NCI-H2081 (cell line): ENCODE measurements at regions not wholly inside any gene's neighbourhood (a gene's known extent, or its start where the extent isn't known, plus 50 kb on each side); places are given as distances from the start of the nearest gene placed in this dataset.
A peak's percentile ranks its signal among the peaks of the same experiment; 100 is the strongest.

Experiments used
- DNase-seq, 2 experiments: peaks; one replicate each; lab custom pipeline; 2025; lab: John Stamatoyannopoulos, UW

DNA sequence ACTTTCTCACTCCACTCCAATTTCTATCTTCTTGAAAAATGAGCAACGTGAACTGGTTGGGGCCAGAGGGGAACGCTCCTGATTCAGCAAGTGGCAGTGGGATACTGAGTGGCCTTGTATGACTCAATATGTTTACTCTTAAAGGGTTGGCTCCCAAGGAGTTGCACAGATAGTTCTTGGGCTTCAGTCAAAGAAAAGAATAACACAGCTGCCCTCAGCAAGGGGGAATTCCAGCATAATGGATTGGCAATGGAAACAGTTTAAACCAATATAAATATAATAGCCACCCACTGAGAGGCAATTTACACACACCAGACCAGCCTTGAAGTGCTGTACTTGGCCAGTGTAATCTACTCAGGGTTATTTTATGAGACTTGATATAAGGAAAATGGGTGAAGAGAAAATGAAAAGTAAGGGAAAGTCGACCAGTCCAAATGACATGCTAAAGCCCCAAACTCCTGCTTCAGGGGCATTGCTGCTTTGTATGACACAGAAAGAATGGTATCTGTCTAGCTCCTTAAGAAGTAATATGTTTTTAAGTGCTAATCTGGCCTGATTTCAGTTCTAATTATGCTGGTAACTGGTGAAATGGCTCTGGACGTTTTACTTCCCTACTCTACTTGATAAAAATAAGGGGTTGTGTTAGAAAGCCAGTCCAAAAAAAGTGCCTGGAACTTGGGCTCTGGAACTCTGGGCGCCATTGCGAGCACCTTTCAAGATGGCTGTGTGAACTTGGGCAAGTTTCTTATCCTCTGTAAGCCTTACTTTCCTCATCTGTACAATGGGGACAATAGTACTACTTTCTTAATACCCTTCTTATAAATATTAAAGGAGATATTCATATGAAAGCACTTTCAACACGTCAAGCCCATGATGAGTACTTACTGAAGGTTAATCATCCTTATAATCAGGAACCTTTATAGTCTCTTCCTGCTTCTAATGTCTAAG is 712.9 kb upstream of the MAP3K7 start:
- DNase-seq: peak in 1 of 2 experiments; percentile 46

DNA sequence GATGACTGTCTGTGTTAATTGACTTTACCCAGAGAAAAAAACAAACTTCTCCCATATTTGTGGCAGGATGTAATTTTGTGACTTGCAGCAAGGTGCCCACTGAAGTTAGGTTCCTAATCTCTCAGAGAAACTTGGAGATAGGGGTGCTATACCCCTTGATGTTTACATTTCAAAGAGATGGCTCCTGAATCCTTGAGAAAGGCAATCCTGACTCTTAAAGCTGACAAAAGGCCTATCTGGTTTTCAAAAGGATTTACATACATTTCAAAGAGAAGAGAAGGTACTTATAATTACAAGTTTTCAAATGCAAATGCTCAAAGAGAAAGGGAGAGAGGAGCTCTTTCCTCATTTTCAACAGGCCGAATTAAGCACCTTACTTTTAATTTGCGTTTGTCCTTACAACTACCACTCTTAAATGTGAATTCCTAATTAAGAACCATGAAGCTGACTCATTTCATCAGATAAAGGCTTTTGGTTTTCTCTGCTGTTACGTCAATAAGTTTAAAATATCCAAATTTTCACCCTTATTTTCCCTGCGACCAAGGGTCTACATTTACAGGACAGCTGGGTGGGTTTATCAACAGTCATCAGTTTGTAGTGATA is 711.8 kb upstream of the MAP3K7 start:
- no peak for DNase-seq

- DNase-seq: no peak
Measured at GRCh38 chr6:91293395-91293794, 706.5 kb upstream of the MAP3K7 start.

GRCh38 chr6:91291071-91291470 is 704.2 kb upstream of the MAP3K7 start:
- no peak for DNase-seq

DNA sequence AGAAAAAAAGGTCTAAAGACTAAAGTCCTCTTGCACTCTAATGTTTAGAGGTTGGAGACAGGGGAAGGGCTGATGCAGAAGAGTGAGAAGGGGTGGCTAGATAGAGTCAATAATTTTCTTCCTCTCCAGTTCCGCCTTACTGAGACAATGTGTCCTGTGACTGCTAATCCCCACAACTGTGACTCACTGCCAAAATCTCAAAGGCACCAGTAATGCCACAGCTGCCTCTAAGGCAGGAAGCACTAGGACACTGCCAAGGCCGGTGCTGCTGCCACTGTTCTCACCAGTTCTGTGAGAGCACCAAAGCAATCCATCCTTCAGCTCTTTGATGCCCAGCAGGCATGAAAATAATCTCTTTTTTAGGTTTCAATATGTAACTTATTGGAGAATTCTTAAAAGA is 701.9 kb upstream of the MAP3K7 start:
- no peak for DNase-seq

- DNase-seq: peak; percentile 8 to 60
Measured at GRCh38 chr6:91281901-91282300, 695.0 kb upstream of the MAP3K7 start.

DNA sequence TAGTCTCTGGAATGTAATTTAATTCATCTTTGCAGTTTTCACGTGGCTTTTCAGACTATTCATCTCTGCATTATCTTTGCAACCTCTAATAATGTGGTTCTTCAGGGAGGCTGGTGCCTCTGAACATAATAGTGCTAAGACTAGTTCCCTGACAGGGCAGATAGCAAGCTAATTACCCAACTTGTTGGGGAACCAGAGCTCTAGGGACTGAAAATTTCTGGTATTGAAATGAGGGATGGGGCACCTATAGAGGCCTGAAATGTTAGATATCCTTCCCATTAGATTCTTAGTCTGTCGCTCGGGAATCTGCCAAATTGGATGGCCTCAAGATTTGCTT is 693.6 kb upstream of the MAP3K7 start:
- DNase-seq: no peak

- DNase-seq: no peak
Measured at GRCh38 chr6:91279740-91280493, 693.0 kb upstream of the MAP3K7 start.

DNA sequence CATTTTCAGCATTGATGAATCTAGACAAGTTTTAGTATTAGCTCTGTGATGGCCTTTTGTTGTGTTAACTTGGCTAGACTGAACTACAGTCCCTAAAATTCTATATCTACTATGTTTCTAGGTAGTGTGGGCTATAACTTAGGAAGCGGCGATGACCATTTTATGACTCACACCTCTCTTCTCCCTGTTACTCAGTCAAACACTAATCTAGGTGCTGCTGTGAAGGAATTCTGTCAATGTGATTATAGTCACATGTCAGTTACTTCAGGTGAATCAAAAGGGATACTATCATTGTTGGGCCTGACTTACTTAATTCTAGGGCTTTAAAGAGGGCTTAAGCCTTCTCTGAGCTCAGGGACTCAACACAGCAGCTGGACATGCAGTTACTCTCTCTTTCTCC is 691.5 kb upstream of the MAP3K7 start:
- no peak for DNase-seq

DNA sequence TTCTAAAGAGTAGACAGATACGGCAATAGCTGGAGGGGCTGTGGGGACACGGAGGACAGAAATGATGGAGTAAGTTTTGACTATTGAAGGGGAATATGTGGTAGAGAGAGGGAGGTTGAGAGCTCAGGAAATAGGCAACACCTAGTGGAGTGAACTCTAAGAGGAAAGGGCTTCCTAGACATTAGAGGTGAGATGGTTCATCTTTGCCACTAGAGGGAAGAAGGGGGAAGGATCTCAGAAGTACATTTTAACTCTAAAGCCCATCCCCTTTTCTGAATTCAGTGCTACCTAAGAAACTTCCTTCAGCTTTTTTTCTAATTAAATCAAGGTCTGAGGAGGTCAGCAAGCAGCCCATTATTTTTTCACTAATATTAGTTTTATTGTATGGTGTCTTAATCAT is 689.4 kb upstream of the MAP3K7 start:
- DNase-seq: no peak

- DNase-seq: no peak
Measured at GRCh38 chr6:91273729-91274128, 686.9 kb upstream of the MAP3K7 start.

GRCh38 chr6:91271807-91272206 is 684.9 kb upstream of the MAP3K7 start:
- DNase-seq: no peak

DNA sequence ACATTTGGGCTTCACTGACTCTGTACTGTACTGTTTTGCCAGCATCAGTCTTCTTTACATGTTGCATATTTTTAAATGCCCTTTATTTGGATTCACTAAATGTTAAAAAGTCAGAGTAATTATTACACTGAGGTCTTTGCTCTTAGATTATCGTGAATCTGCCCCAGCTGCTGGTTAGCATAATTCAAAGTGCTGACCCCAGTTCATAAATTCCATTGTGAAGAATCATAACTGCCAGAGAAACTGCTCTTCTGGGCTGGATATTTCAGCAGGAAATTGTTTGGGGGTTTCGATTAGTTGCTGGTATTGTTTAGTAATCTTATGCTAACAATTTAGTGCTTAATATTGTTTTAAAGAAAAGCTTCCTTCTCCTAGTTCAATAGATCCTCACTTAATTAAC is 682.1 kb upstream of the MAP3K7 start:
- no peak for DNase-seq

GRCh38 chr6:91267246-91267645 is 680.4 kb upstream of the MAP3K7 start:
- DNase-seq: no peak

DNA sequence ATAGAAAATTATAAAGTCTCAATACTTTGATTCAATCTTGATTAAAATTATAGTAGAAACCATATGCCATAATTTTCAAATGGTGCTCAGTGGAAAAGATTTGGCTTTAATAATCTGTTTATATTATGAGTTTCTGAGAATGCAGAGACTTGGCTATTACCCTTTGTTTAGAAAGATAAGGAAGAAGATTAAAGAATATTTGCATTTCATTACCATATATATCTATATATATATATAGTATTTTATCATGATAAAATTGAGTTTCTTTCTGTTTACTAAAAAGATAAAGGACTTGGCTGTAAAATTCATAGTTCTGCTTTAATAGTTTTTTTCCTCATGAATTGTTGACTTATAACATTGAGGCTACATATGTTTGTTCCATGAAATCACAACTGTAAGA is 679.3 kb upstream of the MAP3K7 start:
- no peak for DNase-seq

DNA sequence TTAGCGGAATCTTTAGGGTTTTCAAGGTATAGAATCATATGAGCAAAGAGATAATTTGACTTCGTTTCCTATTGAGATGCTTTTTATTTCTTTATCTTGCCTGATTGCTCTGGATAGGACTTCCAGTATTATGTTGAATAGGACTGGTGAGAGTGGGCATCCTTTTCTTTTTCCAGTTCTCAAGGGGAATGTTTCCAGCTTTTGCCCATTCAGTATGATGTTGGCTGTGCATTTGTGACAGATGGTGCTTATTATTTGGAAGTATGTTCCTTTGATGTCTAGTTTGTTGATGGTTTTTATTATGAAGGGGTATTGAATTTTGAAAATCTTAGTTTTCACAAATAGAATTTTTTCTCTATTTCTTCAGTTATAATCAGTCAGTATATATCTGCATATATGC is 656.6 kb upstream of the MAP3K7 start:
- no peak for DNase-seq

DNA sequence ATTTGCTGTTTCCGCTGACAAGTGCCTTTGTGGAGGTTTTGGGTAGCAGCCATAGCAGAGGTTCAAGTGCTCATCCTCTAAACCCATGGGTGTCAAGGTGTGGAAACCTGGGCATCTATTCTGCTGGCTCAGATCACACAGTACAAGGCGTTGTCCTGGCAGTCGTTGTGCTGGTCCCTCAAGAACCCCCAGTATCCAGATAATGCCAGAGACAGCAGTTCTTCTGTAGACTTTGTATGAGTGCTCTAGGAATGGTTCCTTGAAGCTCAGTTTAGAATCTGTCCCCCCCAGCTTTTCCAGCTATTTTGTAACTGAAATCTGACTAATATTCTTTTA is 655.7 kb upstream of the MAP3K7 start:
- no peak for DNase-seq

DNA sequence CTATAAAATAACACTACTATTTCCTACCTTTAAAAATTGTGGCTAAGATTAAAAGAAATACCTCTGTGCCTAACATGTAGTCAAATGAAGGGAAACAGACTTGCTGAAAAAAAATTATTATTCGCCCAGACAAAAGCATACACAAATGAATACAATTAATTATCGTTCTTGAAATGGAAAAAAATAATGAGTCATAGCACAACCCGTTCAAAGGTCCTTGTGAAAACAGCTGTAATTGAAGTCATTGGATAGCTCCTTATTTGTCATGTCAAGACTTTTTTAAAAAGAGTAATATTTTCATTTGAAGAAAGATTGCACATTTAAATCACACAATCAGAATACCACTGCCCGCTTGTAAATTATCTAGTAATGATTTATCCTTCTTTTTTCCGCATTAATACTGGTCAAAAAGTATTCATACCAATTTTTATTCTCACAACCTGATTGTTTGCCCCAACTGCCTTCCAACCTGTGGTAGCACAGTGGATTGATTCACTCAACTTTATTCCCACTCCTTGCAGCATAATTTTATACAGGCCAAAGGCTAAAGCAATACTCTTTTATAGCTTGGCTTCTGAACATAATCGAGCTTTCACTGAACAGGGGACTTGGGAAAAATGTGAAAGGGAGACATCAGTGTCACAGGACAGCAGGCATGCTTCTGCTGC is 655.2 kb upstream of the MAP3K7 start:
- no peak for DNase-seq

GRCh38 chr6:91240878-91241603 is 654.2 kb upstream of the MAP3K7 start:
- no peak for DNase-seq

- DNase-seq: no peak
Measured at GRCh38 chr6:91221072-91221720, 634.3 kb upstream of the MAP3K7 start.

DNA sequence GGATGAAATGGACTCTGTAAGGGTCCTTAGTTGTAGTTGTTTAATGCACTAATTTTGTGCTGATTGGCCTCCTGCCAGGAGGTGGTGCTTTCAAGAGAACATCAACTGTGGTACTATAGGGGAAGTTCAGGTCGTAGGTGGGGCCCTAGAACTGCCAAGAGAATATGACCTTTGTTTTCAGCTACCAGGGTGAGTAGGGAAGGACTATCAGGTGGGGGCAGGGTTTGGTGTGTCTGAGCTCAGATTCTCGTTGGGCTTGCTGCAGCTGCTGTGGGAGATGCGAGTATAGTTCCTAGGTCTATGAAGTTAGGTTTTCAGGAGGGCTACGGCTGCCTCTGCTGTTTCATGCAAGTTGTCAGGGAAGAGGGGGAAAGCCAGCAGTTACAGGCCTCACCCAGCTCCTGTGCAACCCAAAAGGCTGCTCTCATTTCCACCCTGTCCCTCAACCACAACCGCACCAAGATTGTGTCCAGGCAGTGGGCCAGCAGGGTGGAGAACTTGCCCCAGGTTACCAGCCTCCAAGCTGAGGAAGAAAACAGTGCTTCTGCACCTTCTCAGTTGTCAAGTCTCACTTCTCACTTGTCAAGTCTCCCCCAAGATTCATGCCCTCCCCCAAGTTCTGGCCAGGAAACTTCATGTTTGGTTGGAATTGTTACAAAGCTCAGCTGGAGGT is 626.5 kb upstream of the MAP3K7 start:
- DNase-seq: no peak
